ENCODE measurements at regions not wholly inside any gene's neighbourhood (a gene's known extent, or its start where the extent isn't known, plus 50 kb on each side); places are given as distances from the start of the nearest gene placed in this dataset.

- TF ChIP-seq CTCF (conservative IDR thresholded peaks at IDR 0.05; ENCODE audit: low read depth, low read length) (no peak), EZH2 (IDR thresholded peaks at IDR 0.05; ENCODE audit: low read length, unreplicated experiment) (no peak), EZH2phosphoT487 (IDR thresholded peaks at IDR 0.05; ENCODE audit: borderline replicate concordance, low read length) (no peak)
Measured at GRCh38 chr2:193818801-193819499, 1624.2 kb upstream of the TMEFF2 start.
